ENCODE measurements at regions not wholly inside any gene's neighbourhood (a gene's known extent, or its start where the extent isn't known, plus 50 kb on each side); places are given as distances from the start of the nearest gene placed in this dataset.

DNA sequence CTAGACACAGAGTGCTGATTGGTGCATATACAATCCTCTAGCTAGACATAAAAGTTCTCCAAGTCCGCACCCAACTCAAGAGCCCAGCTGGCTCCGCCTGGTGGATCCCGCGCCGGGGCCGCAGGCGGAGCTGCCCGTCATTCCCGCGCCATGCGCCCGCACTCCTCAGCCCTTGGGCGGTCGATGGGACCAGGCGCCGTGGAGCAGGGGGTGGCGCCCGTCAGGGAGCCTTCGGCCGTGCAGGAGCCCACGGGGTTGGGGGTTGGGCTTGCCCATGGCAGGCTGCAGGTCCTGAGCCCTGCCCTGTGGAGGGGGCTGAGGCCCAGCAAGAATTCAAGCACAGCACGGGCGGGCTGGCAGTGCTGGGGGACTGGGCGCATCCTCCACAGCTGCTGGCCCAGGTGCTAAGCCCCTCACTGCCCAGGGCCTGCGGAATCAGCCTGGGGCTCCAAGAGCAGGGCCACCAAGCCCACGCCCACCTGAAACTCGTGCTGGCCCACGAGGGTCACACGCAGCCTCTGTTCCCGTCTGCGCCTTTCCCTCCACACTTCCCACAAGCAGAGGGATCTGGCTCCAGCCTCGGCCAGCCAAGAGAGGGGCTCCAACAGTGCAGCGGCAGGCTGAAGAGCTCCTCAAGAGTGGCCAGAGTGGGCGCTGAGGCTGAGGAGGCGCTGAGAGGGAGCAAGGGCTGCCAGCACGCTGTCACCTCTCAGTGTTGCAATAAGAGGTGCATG, 604.2 kb upstream of the POM121L12 start:
- ChIA-PET POLR2A (no interaction called here), CTCF (interaction anchor here (0.6 kb wide), 1 partner anchor 1941 kb away, joined by 3 read pairs; no protein-coding TSS in a partner anchor)
- H3K9me3 ChIP-seq (ENCODE audit: control insufficient read depth, insufficient read depth, low read depth, low read length) = no peaks in the 10 kb centered on the region
- H3K4me1 ChIP-seq (ENCODE audit: control insufficient read depth, insufficient read depth, low read length) = no peaks in the 10 kb centered on the region
- no peaks in the 10 kb centered on the region for H3K36me3 ChIP-seq (ENCODE audit: control insufficient read depth in 2 of 2, insufficient read depth in 1 of 2, low read length in 2 of 2)
- no peak overlapping the region for H3K4me3 ChIP-seq (ENCODE audit: low read depth, low read length)
- TF ChIP-seq ZNF610 (tag by site-specific recombination; IDR thresholded peaks at IDR 0.05; ENCODE audit: borderline replicate concordance) = no peak
- no peak for TF ChIP-seq ZNF785 (tag by site-specific recombination; IDR thresholded peaks at IDR 0.05)
- no peak for TF ChIP-seq MYNN (tag by site-specific recombination; IDR thresholded peaks at IDR 0.05; ENCODE audit: borderline replicate concordance)
- TF ChIP-seq ZIC2 (tag by site-specific recombination; IDR thresholded peaks at IDR 0.05) = no peak
- H3K27ac ChIP-seq (ENCODE audit: extremely low read depth, low read depth, low read length) = no peak overlapping the region

DNA sequence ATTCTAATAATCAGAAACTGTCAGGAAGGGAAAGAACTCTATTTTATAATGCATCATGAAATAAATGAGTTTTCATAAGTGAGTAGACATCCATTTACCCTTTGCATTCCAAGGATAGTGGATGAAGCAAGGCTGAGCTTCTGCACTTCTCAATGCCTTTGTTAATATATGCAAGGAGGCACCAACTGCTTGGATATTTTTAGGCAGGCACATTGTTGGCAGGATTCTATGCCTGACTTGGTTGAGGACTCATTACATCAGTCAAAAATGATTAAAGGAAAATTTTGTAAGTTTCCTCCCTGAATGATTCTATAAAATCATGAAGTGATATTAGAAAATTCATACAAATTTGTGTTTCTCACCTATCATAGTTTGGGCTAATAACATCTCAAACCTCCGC, 612.2 kb upstream of the POM121L12 start:
- H3K4me3 ChIP-seq (ENCODE audit: low read depth, low read length) = no peak overlapping the region
- no peaks in the 10 kb centered on the region for H3K9me3 ChIP-seq (ENCODE audit: control insufficient read depth, insufficient read depth, low read depth, low read length)
- H3K4me1 ChIP-seq (ENCODE audit: control insufficient read depth, insufficient read depth, low read length) = no peaks in the 10 kb centered on the region
- POLR2A ChIA-PET = no interaction called here
- no peaks in the 10 kb centered on the region for H3K36me3 ChIP-seq (ENCODE audit: control insufficient read depth in 2 of 2, insufficient read depth in 1 of 2, low read length in 2 of 2)
- TF ChIP-seq ZNF629 (tag by site-specific recombination; IDR thresholded peaks at IDR 0.05) (no peak), KLF8 (tag by site-specific recombination; IDR thresholded peaks at IDR 0.05) (no peak), ZNF114 (tag by site-specific recombination; IDR thresholded peaks at IDR 0.05) (no peak), ZNF292 (tag by site-specific recombination; IDR thresholded peaks at IDR 0.05; ENCODE audit: borderline replicate concordance, low read depth) (no peak), ZNF529 (tag by site-specific recombination; IDR thresholded peaks at IDR 0.05; ENCODE audit: insufficient replicate concordance) (no peak), PRDM4 (tag by site-specific recombination; IDR thresholded peaks at IDR 0.05) (no peak), HOXC10 (CRISPR knock-in tag; IDR thresholded peaks at IDR 0.05) (no peak), ZNF133 (tag by site-specific recombination; IDR thresholded peaks at IDR 0.05) (no peak), KLF16 (tag by site-specific recombination; IDR thresholded peaks at IDR 0.05) (no peak), RBAK (tag by site-specific recombination; IDR thresholded peaks at IDR 0.05) (no peak), ZNF311 (tag by site-specific recombination; IDR thresholded peaks at IDR 0.05; ENCODE audit: borderline replicate concordance) (no peak), BCL6B (tag by site-specific recombination; IDR thresholded peaks at IDR 0.05) (no peak), TSHZ1 (tag by site-specific recombination; IDR thresholded peaks at IDR 0.05; ENCODE audit: borderline replicate concordance) (no peak), WT1 (tag by site-specific recombination; IDR thresholded peaks at IDR 0.05) (no peak), BCL11B (tag by site-specific recombination; IDR thresholded peaks at IDR 0.05; ENCODE audit: low read depth) (no peak), KLF7 (tag by site-specific recombination; IDR thresholded peaks at IDR 0.05; ENCODE audit: borderline replicate concordance) (no peak), ZBTB17 (tag by site-specific recombination; IDR thresholded peaks at IDR 0.05) (no peak), SP3 (tag by site-specific recombination; IDR thresholded peaks at IDR 0.05) (no peak), ZNF221 (tag by site-specific recombination; IDR thresholded peaks at IDR 0.05; ENCODE audit: borderline replicate concordance) (no peak)
- TF ChIP-seq, protein P1, sequence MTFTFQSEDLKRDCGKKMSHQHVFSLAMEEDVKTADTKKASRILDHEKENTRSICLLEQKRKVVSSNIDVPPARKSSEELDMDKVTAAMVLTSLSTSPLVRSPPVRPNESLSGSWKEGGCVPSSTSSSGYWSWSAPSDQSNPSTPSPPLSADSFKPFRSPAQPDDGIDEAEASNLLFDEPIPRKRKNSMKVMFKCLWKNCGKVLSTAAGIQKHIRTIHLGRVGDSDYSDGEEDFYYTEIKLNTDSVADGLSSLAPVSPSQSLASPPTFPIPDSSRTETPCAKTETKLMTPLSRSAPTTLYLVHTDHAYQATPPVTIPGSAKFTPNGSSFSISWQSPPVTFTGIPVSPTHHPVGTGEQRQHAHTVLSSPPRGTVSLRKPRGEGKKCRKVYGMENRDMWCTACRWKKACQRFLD (tag by site-specific recombination; IDR thresholded peaks at IDR 0.05) = no peak
- no peak overlapping the region for H3K27ac ChIP-seq (ENCODE audit: extremely low read depth, low read depth, low read length)
- CTCF ChIA-PET = no interaction called here

All from HEK293 (cell line).